ENCODE measurements at regions not wholly inside any gene's neighbourhood (a gene's known extent, or its start where the extent isn't known, plus 50 kb on each side); places are given as distances from the start of the nearest gene placed in this dataset.

- in situ Hi-C loops (cut with MboI; ENCODE audit: low pct_unique_long_range_greater_than_20kb in 2 of 9, low sequenced_read_pairs in 9 of 9, unreplicated experiment in 9 of 9), result no loop called here
- Histone ChIP-seq H3K4me1 (replicated peaks in 1 of 2) (no peaks in the 10 kb centered on the region), H3K27ac (no peak overlapping the region), H3K4me3 (no peak overlapping the region)
- no peak for ATAC-seq (replicated peaks in 6 of 8)
- WGBS, 10 experiments, result 67 to 100% (median 100%) methylated on average over 1 to 2 of the region's 2 CpGs
These were observed 472.7 kb upstream of the CFAP20DC start for GRCh38 chr3:59522550-59522949.

- ATAC-seq (replicated peaks in 6 of 8), result no peak
- Histone ChIP-seq H3K4me1 (replicated peaks in 1 of 2) (peaks cover 18 to 20% of the 10 kb centered on the region in 2 donors), H3K4me3 (no peak overlapping the region), H3K27ac (no peak overlapping the region)
- in situ Hi-C loops (cut with MboI; ENCODE audit: low pct_unique_long_range_greater_than_20kb in 2 of 9, low sequenced_read_pairs in 9 of 9, unreplicated experiment in 9 of 9), result no loop called here
- 88 to 100% (median 93%) methylated on average over 2 to 6 of the region's 6 CpGs; no CpG with 5 or more reads in 3 of the 10 experiments for WGBS, 10 experiments
These were observed 469.3 kb upstream of the CFAP20DC start for GRCh38 chr3:59519094-59519493.

GRCh38 chr3:59518283-59519055 lies 468.6 kb upstream of the CFAP20DC start:
- in situ Hi-C loops (cut with MboI; ENCODE audit: low pct_unique_long_range_greater_than_20kb in 2 of 9, low sequenced_read_pairs in 9 of 9, unreplicated experiment in 9 of 9), result no loop called here
- Histone ChIP-seq H3K4me1 (replicated peaks in 1 of 2) (peaks cover 18 to 20% of the 10 kb centered on the region in 2 donors), H3K4me3 (no peak overlapping the region), H3K27ac (no peak overlapping the region)
- 60 to 100% (median 83%) methylated on average over 1 to 12 of the region's 14 CpGs for WGBS, 10 experiments
- no peak for ATAC-seq (replicated peaks in 6 of 8)

GRCh38 chr3:59517388-59517787 lies 467.6 kb upstream of the CFAP20DC start:
- no peak overlapping the region for H3K4me3 ChIP-seq
- H3K4me1 ChIP-seq (replicated peaks in 1 of 2), result peaks cover 18 to 20% of the 10 kb centered on the region in 2 donors
- in situ Hi-C loops (cut with MboI; ENCODE audit: low pct_unique_long_range_greater_than_20kb in 2 of 9, low sequenced_read_pairs in 9 of 9, unreplicated experiment in 9 of 9), result no loop called here
- no peak overlapping the region for H3K27ac ChIP-seq
- 57 to 100% (median 83%) methylated on average over 2 to 4 of the region's 4 CpGs; no CpG with 5 or more reads in 1 of the 10 experiments for WGBS, 10 experiments
- ATAC-seq (replicated peaks in 6 of 8), result no peak

- H3K27ac ChIP-seq, result no peak overlapping the region
- 0 to 80% (median 55%) methylated on average over 1 to 3 of the region's 3 CpGs for WGBS, 10 experiments
- no peak overlapping the region for H3K4me3 ChIP-seq
- peaks cover 18 to 20% of the 10 kb centered on the region in 2 donors for H3K4me1 ChIP-seq (replicated peaks in 1 of 2)
- in situ Hi-C loops (cut with MboI; ENCODE audit: low pct_unique_long_range_greater_than_20kb in 2 of 9, low sequenced_read_pairs in 9 of 9, unreplicated experiment in 9 of 9), result no loop called here
- peak in 5 of 8 experiments; percentile 31 to 58 (median 35) for ATAC-seq (replicated peaks in 6 of 8)
These were observed 466.1 kb upstream of the CFAP20DC start for GRCh38 chr3:59515966-59516365.

GRCh38 chr3:59514865-59515482 lies 465.1 kb upstream of the CFAP20DC start:
- WGBS, 10 experiments, result 36 to 100% (median 63%) methylated on average over 2 to 7 of the region's 7 CpGs
- H3K4me3 ChIP-seq, result no peak overlapping the region

GRCh38 chr3:59513570-59513969 lies 463.7 kb upstream of the CFAP20DC start:
- H3K4me3 ChIP-seq, result no peak overlapping the region
- H3K27ac ChIP-seq, result no peak overlapping the region
- 14 to 100% (median 61%) methylated on average over 1 of the region's 1 CpG; no CpG with 5 or more reads in 2 of the 10 experiments for WGBS, 10 experiments
- H3K4me1 ChIP-seq (replicated peaks in 1 of 2), result peaks cover 18 to 25% of the 10 kb centered on the region in 2 donors
- in situ Hi-C loops (cut with MboI; ENCODE audit: low pct_unique_long_range_greater_than_20kb in 2 of 9, low sequenced_read_pairs in 9 of 9, unreplicated experiment in 9 of 9), result no loop called here
- no peak for ATAC-seq (replicated peaks in 6 of 8)

More at GRCh38 chr3:59514865-59515482, 465.1 kb upstream of the CFAP20DC start:
- Histone ChIP-seq H3K4me1 (replicated peaks in 1 of 2) (peaks cover 18 to 20% of the 10 kb centered on the region in 2 donors), H3K27ac (no peak overlapping the region)
- no peak for ATAC-seq (replicated peaks in 6 of 8)
- in situ Hi-C loops (cut with MboI; ENCODE audit: low pct_unique_long_range_greater_than_20kb in 2 of 9, low sequenced_read_pairs in 9 of 9, unreplicated experiment in 9 of 9), result no loop called here

GRCh38 chr3:59512066-59512465 lies 462.2 kb upstream of the CFAP20DC start:
- WGBS, 10 experiments, result 61 to 100% (median 93%) methylated on average over 1 to 6 of the region's 6 CpGs; no CpG with 5 or more reads in 3 of the 10 experiments
- Histone ChIP-seq H3K4me1 (replicated peaks in 1 of 2) (peaks cover 20 to 28% of the 10 kb centered on the region in 2 donors), H3K27ac (no peak overlapping the region), H3K4me3 (no peak overlapping the region)
- in situ Hi-C loops (cut with MboI; ENCODE audit: low pct_unique_long_range_greater_than_20kb in 2 of 9, low sequenced_read_pairs in 9 of 9, unreplicated experiment in 9 of 9), result no loop called here
- ATAC-seq (replicated peaks in 6 of 8), result no peak

GRCh38 chr3:59510576-59510975 lies 460.8 kb upstream of the CFAP20DC start:
- Histone ChIP-seq H3K4me1 (replicated peaks in 1 of 2) (peaks cover 11 to 15% of the 10 kb centered on the region in 2 donors), H3K27ac (no peak overlapping the region), H3K4me3 (no peak overlapping the region)
- WGBS, 10 experiments, result 63 to 100% (median 85%) methylated on average over 2 to 4 of the region's 4 CpGs; no CpG with 5 or more reads in 3 of the 10 experiments
- in situ Hi-C loops (cut with MboI; ENCODE audit: low pct_unique_long_range_greater_than_20kb in 2 of 9, low sequenced_read_pairs in 9 of 9, unreplicated experiment in 9 of 9), result no loop called here
- ATAC-seq (replicated peaks in 6 of 8), result no peak

GRCh38 chr3:59508273-59508672 lies 458.4 kb upstream of the CFAP20DC start:
- Histone ChIP-seq H3K4me3 (no peak overlapping the region), H3K27ac (no peak overlapping the region), H3K4me1 (replicated peaks in 1 of 2) (peaks cover 2 to 8% of the 10 kb centered on the region in 2 donors)
- 57 to 88% (median 75%) methylated on average over 1 to 10 of the region's 10 CpGs for WGBS, 10 experiments
- ATAC-seq (replicated peaks in 6 of 8), result peak in 5 of 8 experiments; percentile 70 to 98 (median 86)
- in situ Hi-C loops (cut with MboI; ENCODE audit: low pct_unique_long_range_greater_than_20kb in 2 of 9, low sequenced_read_pairs in 9 of 9, unreplicated experiment in 9 of 9), result no loop called here

- H3K27ac ChIP-seq, result no peak overlapping the region
- in situ Hi-C loops (cut with MboI; ENCODE audit: low pct_unique_long_range_greater_than_20kb in 2 of 9, low sequenced_read_pairs in 9 of 9, unreplicated experiment in 9 of 9), result no loop called here
- no peak overlapping the region for H3K4me3 ChIP-seq
- H3K4me1 ChIP-seq (replicated peaks in 1 of 2), result peaks cover 2 to 8% of the 10 kb centered on the region in 2 donors
- WGBS, 10 experiments, result 43 to 88% (median 63%) methylated on average over 2 to 5 of the region's 5 CpGs; no CpG with 5 or more reads in 1 of the 10 experiments
- ATAC-seq (replicated peaks in 6 of 8), result no peak
These were observed 456.4 kb upstream of the CFAP20DC start for GRCh38 chr3:59506191-59506590.

- peaks cover 1 to 5% of the 10 kb centered on the region in 2 donors for H3K4me1 ChIP-seq (replicated peaks in 1 of 2)
- no peak for ATAC-seq (replicated peaks in 6 of 8)
- in situ Hi-C loops (cut with MboI; ENCODE audit: low pct_unique_long_range_greater_than_20kb in 2 of 9, low sequenced_read_pairs in 9 of 9, unreplicated experiment in 9 of 9), result no loop called here
These were observed 453.6 kb upstream of the CFAP20DC start for GRCh38 chr3:59503441-59503840.

GRCh38 chr3:59502806-59503205 lies 453.0 kb upstream of the CFAP20DC start:
- H3K27ac ChIP-seq, result no peak overlapping the region
- peaks cover 0 to 3% of the 10 kb centered on the region in 2 donors for H3K4me1 ChIP-seq (replicated peaks in 1 of 2)
- in situ Hi-C loops (cut with MboI; ENCODE audit: low pct_unique_long_range_greater_than_20kb in 2 of 9, low sequenced_read_pairs in 9 of 9, unreplicated experiment in 9 of 9), result no loop called here
- H3K4me3 ChIP-seq, result no peak overlapping the region
- peak in 7 of 8 experiments; percentile 19 to 93 (median 75) for ATAC-seq (replicated peaks in 6 of 8)
- 5 to 100% (median 45%) methylated on average over 1 to 4 of the region's 4 CpGs for WGBS, 10 experiments

More at GRCh38 chr3:59503441-59503840, 453.6 kb upstream of the CFAP20DC start:
- Histone ChIP-seq H3K4me3 (no peak overlapping the region), H3K27ac (no peak overlapping the region)
- 83 to 100% (median 94%) methylated on average over 2 to 3 of the region's 3 CpGs; no CpG with 5 or more reads in 3 of the 10 experiments for WGBS, 10 experiments

Measured in motor neuron (in vitro differentiated cells).